Neural cell (in vitro differentiated cells): ENCODE measurements at regions not wholly inside any gene's neighbourhood (a gene's known extent, or its start where the extent isn't known, plus 50 kb on each side); places are given as distances from the start of the nearest gene placed in this dataset.

ENCODE experiments used
- H2AFZ ChIP-seq: fragments of 200-600, 300-800 bp; sonication (generic), shearing (Covaris generic); 2 replicates; pipeline ENCODE4 v1.6.0; 2014; ENCODE audit warnings: low read depth, mild to moderate bottlenecking, antibody characterized with exemption, low read length, moderate library complexity
- H3F3A ChIP-seq: fragments of 200-600 bp; shearing (Covaris generic); 2 replicates; pipeline ENCODE4 v1.6.1; 2016; ENCODE audit warnings: mild to moderate bottlenecking, moderate library complexity, mixed read lengths, antibody characterized with exemption, low read length; ENCODE audit not compliant: insufficient read depth, poor library complexity, severe bottlenecking
- H3K27ac ChIP-seq: fragments of 200-600, 300-800 bp; sonication (generic), shearing (Covaris generic); 2 replicates; pipeline ENCODE4 v1.5.1; 2014; ENCODE audit warnings: mild to moderate bottlenecking, low read length, moderate library complexity
- H3K27me3 ChIP-seq: fragments of 300-800, 200-600 bp; sonication (generic), shearing (Covaris generic); 2 replicates; pipeline ENCODE4 v1.6.0; 2014; ENCODE audit warnings: mild to moderate bottlenecking, low read depth, low read length, moderate library complexity; ENCODE audit not compliant: insufficient read depth
- H3K36me3 ChIP-seq: fragments of 300-800, 200-600 bp; sonication (generic), shearing (Covaris generic); 2 replicates; pipeline ENCODE4 v1.5.1; 2014; ENCODE audit warnings: mild to moderate bottlenecking, antibody characterized with exemption, low read length, moderate library complexity; ENCODE audit not compliant: insufficient read depth
- H3K4me2 ChIP-seq: fragments of 300-800, 200-600 bp; sonication (generic), shearing (Covaris generic); 2 replicates; pipeline ENCODE4 v1.6.0; 2014; ENCODE audit warnings: mild to moderate bottlenecking, low read length
- H3K4me3 ChIP-seq: fragments of 300-800, 200-600 bp; sonication (generic), shearing (Covaris generic); 2 replicates; pipeline ENCODE4 v1.5.1; 2014; ENCODE audit warnings: mild to moderate bottlenecking, low read length, moderate library complexity
- H3K79me2 ChIP-seq: fragments of 200-600 bp; shearing (Covaris generic); replicated peaks from 2 replicates; pipeline ENCODE4 v1.6.0; 2014; ENCODE audit warnings: mild to moderate bottlenecking, low read length, moderate library complexity; ENCODE audit not compliant: insufficient read depth
- H3K9ac ChIP-seq: fragments of 300-800, 200-600 bp; sonication (generic), shearing (Covaris generic); 2 replicates; pipeline ENCODE4 v1.6.1; 2016; ENCODE audit warnings: mild to moderate bottlenecking, low read length, mixed read lengths
- H3K9me2 ChIP-seq: fragments of 200-600 bp; shearing (Covaris generic); 2 replicates; pipeline ENCODE4 v1.6.1; 2016; ENCODE audit warnings: mild to moderate bottlenecking, low read length, mixed read lengths; ENCODE audit not compliant: insufficient read depth
- H3K9me3 ChIP-seq: fragments of 200-600, 300-800 bp; sonication (generic), shearing (Covaris generic); 2 replicates; pipeline ENCODE4 v1.6.1; 2016; ENCODE audit warnings: mild to moderate bottlenecking, mixed run types, low read length, moderate library complexity, mixed read lengths
- H4K20me1 ChIP-seq: fragments of 200-600 bp; shearing (Covaris generic); 2 replicates; pipeline ENCODE4 v1.6.1; 2016; ENCODE audit warnings: mild to moderate bottlenecking, mixed run types; ENCODE audit not compliant: insufficient read depth
- EP300 ChIP-seq: fragments of 450-650 bp; conservative IDR thresholded peaks from 2 replicates; pipeline ENCODE4 v1.6.1; 2014; ENCODE audit warnings: antibody characterized with exemption, mild to moderate bottlenecking, moderate library complexity; ENCODE audit not compliant: poor library complexity, severe bottlenecking
- EZH2 ChIP-seq: fragments of 200-600, 300-800 bp; shearing (Covaris generic), sonication (generic); IDR thresholded peaks from 2 replicates; pipeline ENCODE4 v1.6.1; 2014; ENCODE audit warnings: antibody characterized with exemption, low read length, borderline replicate concordance, mild to moderate bottlenecking; ENCODE audit not compliant: insufficient read depth, poor library complexity, severe bottlenecking
- MXI1 ChIP-seq: fragments of 450-650 bp; conservative IDR thresholded peaks from 2 replicates; pipeline ENCODE4 v1.6.1; 2014; ENCODE audit warnings: antibody characterized with exemption, mild to moderate bottlenecking; ENCODE audit not compliant: poor library complexity, severe bottlenecking
- POLR2AphosphoS5 ChIP-seq: IDR thresholded peaks from 2 replicates; pipeline ENCODE4 v1.6.1; 2012
- RAD21 ChIP-seq: fragments of 450-650 bp; conservative IDR thresholded peaks from 2 replicates; pipeline ENCODE4 v1.6.1; 2014; ENCODE audit warnings: antibody characterized with exemption, mild to moderate bottlenecking, moderate library complexity
- SMC3 ChIP-seq: fragments of 450-650 bp; conservative IDR thresholded peaks from 2 replicates; pipeline ENCODE4 v1.6.1; 2014; ENCODE audit warnings: antibody characterized with exemption, mild to moderate bottlenecking, moderate library complexity; ENCODE audit not compliant: poor library complexity
- TAF1 ChIP-seq: IDR thresholded peaks from 2 replicates; pipeline ENCODE4 v1.6.1; 2012; ENCODE audit warnings: low read depth
- TF ChIP-seq, protein P1 (sequence below): IDR thresholded peaks from 2 replicates; pipeline ENCODE4 v1.6.1; 2012; ENCODE audit warnings: borderline replicate concordance
- TF ChIP-seq, protein P2 (sequence below): fragments of 450-650 bp; IDR thresholded peaks from 2 replicates; pipeline ENCODE4 v1.5.1; 2014; ENCODE audit warnings: antibody characterized with exemption, mild to moderate bottlenecking, moderate library complexity; ENCODE audit not compliant: poor library complexity, severe bottlenecking

DNA sequence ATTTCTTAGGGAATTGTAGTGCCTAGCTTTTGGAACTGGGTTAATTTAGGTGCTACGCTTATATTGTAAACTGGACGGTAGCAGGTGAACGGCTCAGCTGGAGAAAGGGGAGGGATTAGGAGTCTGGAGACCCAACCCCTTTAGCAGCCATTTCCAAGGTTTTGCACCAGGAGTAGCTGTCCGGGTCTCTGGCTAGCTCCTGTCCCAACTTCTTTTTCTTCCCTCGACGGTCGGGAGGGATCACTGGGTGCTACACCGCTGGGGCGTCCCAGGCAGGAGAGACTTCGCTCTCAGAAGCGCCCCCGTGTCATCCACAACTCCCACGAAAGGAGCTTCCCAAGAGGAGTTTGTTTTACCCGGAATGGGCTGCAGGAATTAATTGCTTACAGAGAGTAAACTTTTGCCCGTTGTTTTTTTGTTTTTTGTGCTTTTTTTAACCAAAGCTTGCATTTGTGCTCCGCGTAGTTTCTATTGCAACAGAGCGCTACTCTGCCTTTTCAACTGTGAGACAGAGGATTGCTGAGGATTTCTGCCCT, 1640.9 kb upstream of the C9orf72 start:
- Histone ChIP-seq H3F3A (no peaks in the 10 kb centered on the region), H3K4me2 (peak overlapping the region; percentile 81), H3K27ac (peak overlapping the region; percentile 18), H4K20me1 (no peaks in the 10 kb centered on the region), H3K9ac (peak overlapping the region; percentile 71), H3K27me3 (peaks cover 26% of the 10 kb centered on the region), H2AFZ (no peak overlapping the region), H3K4me3 (peak overlapping the region; percentile 83), H3K79me2 (peaks cover 13% of the 10 kb centered on the region), H3K9me2 (no peaks in the 10 kb centered on the region), H3K9me3 (no peaks in the 10 kb centered on the region), H3K36me3 (no peaks in the 10 kb centered on the region)
- TF ChIP-seq RAD21: no peak
- no peak for TF ChIP-seq POLR2AphosphoS5
- TF ChIP-seq MXI1: no peak
- TF ChIP-seq, protein P1, sequence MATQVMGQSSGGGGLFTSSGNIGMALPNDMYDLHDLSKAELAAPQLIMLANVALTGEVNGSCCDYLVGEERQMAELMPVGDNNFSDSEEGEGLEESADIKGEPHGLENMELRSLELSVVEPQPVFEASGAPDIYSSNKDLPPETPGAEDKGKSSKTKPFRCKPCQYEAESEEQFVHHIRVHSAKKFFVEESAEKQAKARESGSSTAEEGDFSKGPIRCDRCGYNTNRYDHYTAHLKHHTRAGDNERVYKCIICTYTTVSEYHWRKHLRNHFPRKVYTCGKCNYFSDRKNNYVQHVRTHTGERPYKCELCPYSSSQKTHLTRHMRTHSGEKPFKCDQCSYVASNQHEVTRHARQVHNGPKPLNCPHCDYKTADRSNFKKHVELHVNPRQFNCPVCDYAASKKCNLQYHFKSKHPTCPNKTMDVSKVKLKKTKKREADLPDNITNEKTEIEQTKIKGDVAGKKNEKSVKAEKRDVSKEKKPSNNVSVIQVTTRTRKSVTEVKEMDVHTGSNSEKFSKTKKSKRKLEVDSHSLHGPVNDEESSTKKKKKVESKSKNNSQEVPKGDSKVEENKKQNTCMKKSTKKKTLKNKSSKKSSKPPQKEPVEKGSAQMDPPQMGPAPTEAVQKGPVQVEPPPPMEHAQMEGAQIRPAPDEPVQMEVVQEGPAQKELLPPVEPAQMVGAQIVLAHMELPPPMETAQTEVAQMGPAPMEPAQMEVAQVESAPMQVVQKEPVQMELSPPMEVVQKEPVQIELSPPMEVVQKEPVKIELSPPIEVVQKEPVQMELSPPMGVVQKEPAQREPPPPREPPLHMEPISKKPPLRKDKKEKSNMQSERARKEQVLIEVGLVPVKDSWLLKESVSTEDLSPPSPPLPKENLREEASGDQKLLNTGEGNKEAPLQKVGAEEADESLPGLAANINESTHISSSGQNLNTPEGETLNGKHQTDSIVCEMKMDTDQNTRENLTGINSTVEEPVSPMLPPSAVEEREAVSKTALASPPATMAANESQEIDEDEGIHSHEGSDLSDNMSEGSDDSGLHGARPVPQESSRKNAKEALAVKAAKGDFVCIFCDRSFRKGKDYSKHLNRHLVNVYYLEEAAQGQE: no peak
- TF ChIP-seq, protein P2, sequence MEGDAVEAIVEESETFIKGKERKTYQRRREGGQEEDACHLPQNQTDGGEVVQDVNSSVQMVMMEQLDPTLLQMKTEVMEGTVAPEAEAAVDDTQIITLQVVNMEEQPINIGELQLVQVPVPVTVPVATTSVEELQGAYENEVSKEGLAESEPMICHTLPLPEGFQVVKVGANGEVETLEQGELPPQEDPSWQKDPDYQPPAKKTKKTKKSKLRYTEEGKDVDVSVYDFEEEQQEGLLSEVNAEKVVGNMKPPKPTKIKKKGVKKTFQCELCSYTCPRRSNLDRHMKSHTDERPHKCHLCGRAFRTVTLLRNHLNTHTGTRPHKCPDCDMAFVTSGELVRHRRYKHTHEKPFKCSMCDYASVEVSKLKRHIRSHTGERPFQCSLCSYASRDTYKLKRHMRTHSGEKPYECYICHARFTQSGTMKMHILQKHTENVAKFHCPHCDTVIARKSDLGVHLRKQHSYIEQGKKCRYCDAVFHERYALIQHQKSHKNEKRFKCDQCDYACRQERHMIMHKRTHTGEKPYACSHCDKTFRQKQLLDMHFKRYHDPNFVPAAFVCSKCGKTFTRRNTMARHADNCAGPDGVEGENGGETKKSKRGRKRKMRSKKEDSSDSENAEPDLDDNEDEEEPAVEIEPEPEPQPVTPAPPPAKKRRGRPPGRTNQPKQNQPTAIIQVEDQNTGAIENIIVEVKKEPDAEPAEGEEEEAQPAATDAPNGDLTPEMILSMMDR: no peak
- TF ChIP-seq TAF1: no peak
- TF ChIP-seq SMC3: no peak
- no peak for TF ChIP-seq EZH2
- TF ChIP-seq EP300: no peak

DNA sequence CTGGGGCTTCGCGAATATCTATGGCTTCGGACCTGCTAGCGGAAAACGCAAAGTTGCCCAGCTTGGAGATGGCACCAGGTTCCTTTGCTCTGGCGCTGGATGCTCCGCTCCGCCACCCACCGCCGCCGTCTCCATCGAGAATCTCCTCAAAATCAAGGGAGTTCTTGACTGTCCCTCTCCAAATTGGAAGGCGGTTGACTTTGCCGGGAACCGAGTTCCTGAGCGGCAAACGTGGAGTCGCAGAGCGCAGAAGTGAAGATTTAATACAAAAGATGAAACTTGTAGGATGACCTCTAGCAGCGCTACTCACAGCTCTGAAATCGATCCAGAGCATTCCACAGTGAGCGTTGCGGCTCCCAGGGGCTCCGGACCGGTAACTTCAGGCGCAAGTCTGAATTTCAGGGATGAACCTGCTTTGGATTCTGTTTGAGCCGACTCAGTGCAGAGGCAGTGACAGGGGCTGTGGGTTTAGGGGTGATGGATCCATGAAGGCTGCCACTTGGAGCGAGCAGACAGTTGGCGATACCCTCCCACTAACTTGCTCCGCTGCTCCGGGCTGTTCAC, 1641.5 kb upstream of the C9orf72 start:
- H3K4me3 ChIP-seq: peak overlapping the region; percentile 83
- peaks cover 26% of the 10 kb centered on the region for H3K27me3 ChIP-seq
- no peak overlapping the region for H2AFZ ChIP-seq
- H3F3A ChIP-seq: no peaks in the 10 kb centered on the region
- peak overlapping the region; percentile 81 for H3K4me2 ChIP-seq
- no peaks in the 10 kb centered on the region for H3K36me3 ChIP-seq
- H3K79me2 ChIP-seq: peaks cover 8% of the 10 kb centered on the region
- no peaks in the 10 kb centered on the region for H4K20me1 ChIP-seq
- H3K9me2 ChIP-seq: no peaks in the 10 kb centered on the region
- TF ChIP-seq MXI1: peak; percentile 39
- no peak for TF ChIP-seq TAF1
- peak; percentile 38 for TF ChIP-seq RAD21
- TF ChIP-seq SMC3: peak; percentile 25
- no peak overlapping the region for H3K27ac ChIP-seq
- H3K9ac ChIP-seq: peak overlapping the region; percentile 41
- no peaks in the 10 kb centered on the region for H3K9me3 ChIP-seq
